ENCODE measurements at regions not wholly inside any gene's neighbourhood (a gene's known extent, or its start where the extent isn't known, plus 50 kb on each side); places are given as distances from the start of the nearest gene placed in this dataset.

GRCh38 chr12:58774731-58775130, 145.6 kb downstream of the LRIG3 start:
- TF ChIP-seq EZH2 (IDR thresholded peaks at IDR 0.05; ENCODE audit: borderline replicate concordance, low read depth, low read length, severe bottlenecking): no peak
- TF ChIP-seq CTCF (IDR thresholded peaks at IDR 0.05; ENCODE audit: borderline replicate concordance, extremely low read depth, low read length, poor library complexity, severe bottlenecking): no peak
